Progenitor cell of endocrine pancreas (in vitro differentiated cells): ENCODE measurements at regions not wholly inside any gene's neighbourhood (a gene's known extent, or its start where the extent isn't known, plus 50 kb on each side); places are given as distances from the start of the nearest gene placed in this dataset.

Experiments used
- DNase-seq: peaks from one replicate; pipeline ENCODE4 v3.0.0; 2021; ENCODE audit warnings: low spot score; ENCODE audit not compliant: unreplicated experiment
- H3K27ac Mint-ChIP-seq: 2 replicates; pipeline ENCODE4 v1.8.0; 2021; ENCODE audit warnings: mild to moderate bottlenecking, moderate library complexity, mixed read lengths
- H3K27me3 Mint-ChIP-seq: 2 replicates; pipeline ENCODE4 v1.8.0; 2021; ENCODE audit warnings: mixed read lengths
- H3K36me3 Mint-ChIP-seq: 2 replicates; pipeline ENCODE4 v1.8.0; 2022; ENCODE audit warnings: mixed read lengths; ENCODE audit not compliant: insufficient read depth
- H3K4me1 Mint-ChIP-seq: 2 replicates; pipeline ENCODE4 v1.8.0; 2021; ENCODE audit warnings: low read depth, mixed read lengths
- H3K4me3 Mint-ChIP-seq: 2 replicates; pipeline ENCODE4 v1.8.0; 2021; ENCODE audit warnings: low read depth, mild to moderate bottlenecking, moderate library complexity, mixed read lengths
- H3K9me3 Mint-ChIP-seq: 2 replicates; pipeline ENCODE4 v1.8.0; 2021; ENCODE audit warnings: low read depth, mixed read lengths
- TF ChIP-seq, protein P1 (sequence below): fragments of 200-600 bp; sonication (generic); IDR thresholded peaks from one replicate; pipeline ENCODE4 v1.5.0; 2021; ENCODE audit warnings: antibody characterized with exemption, mild to moderate bottlenecking; ENCODE audit not compliant: unreplicated experiment

DNA sequence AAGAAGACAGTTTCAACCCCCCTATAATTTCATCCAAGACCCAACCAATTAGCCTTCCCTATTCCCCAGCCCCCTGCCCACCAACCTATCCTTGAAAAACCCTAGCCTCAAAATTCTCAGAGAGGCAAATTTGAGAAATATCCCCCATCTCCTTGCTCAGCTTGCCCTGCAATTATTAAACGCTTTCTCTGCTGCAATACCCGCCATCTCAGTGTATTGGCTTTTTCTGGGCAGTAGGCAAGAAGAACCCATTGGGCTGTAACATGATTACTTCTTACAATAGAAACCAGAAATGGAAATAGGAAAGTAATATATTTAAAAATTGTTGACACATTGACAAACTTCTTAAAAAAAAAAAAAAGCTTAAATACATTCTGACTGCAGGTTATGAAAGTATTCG is 140.6 kb upstream of the CCDC150 start:
- H3K9me3 Mint-ChIP-seq = peaks cover 18% of the 10 kb centered on the region
- TF ChIP-seq, protein P1, sequence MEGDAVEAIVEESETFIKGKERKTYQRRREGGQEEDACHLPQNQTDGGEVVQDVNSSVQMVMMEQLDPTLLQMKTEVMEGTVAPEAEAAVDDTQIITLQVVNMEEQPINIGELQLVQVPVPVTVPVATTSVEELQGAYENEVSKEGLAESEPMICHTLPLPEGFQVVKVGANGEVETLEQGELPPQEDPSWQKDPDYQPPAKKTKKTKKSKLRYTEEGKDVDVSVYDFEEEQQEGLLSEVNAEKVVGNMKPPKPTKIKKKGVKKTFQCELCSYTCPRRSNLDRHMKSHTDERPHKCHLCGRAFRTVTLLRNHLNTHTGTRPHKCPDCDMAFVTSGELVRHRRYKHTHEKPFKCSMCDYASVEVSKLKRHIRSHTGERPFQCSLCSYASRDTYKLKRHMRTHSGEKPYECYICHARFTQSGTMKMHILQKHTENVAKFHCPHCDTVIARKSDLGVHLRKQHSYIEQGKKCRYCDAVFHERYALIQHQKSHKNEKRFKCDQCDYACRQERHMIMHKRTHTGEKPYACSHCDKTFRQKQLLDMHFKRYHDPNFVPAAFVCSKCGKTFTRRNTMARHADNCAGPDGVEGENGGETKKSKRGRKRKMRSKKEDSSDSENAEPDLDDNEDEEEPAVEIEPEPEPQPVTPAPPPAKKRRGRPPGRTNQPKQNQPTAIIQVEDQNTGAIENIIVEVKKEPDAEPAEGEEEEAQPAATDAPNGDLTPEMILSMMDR = no peak
- H3K4me3 Mint-ChIP-seq = no peak overlapping the region
- DNase-seq = no peak
- no peaks in the 10 kb centered on the region for H3K27me3 Mint-ChIP-seq
- H3K4me1 Mint-ChIP-seq = no peaks in the 10 kb centered on the region
- H3K27ac Mint-ChIP-seq = no peak overlapping the region
- peaks cover 5% of the 10 kb centered on the region for H3K36me3 Mint-ChIP-seq

DNA sequence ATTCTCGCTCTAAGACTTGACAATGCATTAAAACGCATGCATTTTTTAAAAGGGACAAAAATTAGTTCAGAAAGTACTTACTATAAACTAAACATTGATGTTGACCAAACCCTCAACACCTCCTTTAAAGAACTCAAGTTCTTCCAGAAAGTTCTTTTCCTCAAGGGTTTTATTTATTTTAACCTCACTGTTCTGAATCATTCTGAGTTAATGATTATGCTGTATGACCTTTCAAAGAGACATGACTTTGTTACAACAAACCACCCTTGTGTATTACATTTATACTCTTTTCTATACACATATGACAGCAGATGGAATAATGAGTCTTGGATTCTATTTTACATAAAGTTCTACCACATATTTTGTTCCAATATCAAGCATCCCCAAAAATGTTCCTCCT is 139.8 kb upstream of the CCDC150 start:
- Mint-ChIP-seq H3K27me3 (no peaks in the 10 kb centered on the region), H3K36me3 (peaks cover 3% of the 10 kb centered on the region), H3K9me3 (peaks cover 13% of the 10 kb centered on the region), H3K27ac (no peak overlapping the region), H3K4me3 (no peak overlapping the region), H3K4me1 (no peaks in the 10 kb centered on the region)
- TF ChIP-seq, protein P1 = no peak
- DNase-seq = no peak

DNA sequence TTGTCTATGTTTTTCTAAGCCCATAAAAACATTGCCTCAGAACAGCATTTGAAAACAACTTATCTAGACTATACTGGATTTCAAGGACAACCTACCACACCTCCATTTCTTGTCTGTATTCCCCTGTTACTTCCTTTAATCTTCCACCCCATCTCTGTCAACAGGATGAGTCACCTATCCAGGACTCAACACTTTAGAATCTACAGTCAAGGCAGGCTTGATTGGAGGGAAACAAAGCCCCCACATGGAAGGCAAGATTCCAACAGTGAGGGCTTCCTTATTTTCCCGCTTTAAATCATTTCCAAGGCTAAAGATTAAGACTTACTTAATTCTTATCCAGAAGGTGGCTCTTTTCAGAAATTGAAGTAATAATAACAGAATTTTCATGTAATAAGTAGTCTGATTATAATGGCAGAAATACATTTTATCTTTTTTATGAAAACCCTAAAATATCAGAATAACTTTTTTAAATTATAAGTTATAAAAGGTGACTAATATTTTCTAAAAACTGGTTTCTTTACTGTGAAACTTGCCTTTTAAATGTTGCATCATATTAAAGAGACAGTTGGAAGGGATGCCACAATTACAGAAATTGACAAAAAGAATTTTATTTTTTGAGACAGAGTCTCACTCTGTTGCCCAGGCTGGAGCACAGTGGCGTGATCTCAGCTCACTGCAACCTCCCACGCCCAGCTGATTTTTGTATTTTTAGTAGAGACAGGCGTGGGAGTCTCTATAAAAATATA is 138.7 kb upstream of the CCDC150 start:
- Mint-ChIP-seq H3K9me3 (peaks cover 13% of the 10 kb centered on the region), H3K36me3 (peaks cover 3% of the 10 kb centered on the region), H3K4me3 (no peak overlapping the region), H3K27me3 (no peaks in the 10 kb centered on the region), H3K27ac (no peak overlapping the region), H3K4me1 (no peaks in the 10 kb centered on the region)
- DNase-seq = no peak
- TF ChIP-seq, protein P1 = no peak

DNA sequence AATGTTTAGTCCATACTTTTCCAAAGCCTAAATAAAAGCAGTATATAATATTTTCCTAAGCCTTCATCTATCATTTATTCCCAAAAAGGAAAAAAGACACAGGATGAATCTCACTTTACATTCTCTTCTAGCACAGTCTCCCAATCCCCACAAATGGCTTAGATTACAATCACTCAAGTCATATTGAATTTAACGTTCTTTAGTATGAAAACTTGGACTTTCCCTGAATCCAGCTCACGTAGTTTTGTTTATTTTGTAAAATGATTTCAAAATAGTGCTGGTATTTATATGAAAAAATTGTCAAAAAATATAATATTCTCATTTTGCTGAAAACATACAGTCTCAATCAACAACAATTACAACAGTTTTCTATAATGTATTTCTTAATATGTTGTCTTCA is 137.7 kb upstream of the CCDC150 start:
- no peak for DNase-seq
- Mint-ChIP-seq H3K4me1 (no peaks in the 10 kb centered on the region), H3K9me3 (peaks cover 13% of the 10 kb centered on the region), H3K4me3 (no peak overlapping the region), H3K27me3 (no peaks in the 10 kb centered on the region), H3K36me3 (peaks cover 3% of the 10 kb centered on the region), H3K27ac (no peak overlapping the region)
- TF ChIP-seq, protein P1 = no peak

DNA sequence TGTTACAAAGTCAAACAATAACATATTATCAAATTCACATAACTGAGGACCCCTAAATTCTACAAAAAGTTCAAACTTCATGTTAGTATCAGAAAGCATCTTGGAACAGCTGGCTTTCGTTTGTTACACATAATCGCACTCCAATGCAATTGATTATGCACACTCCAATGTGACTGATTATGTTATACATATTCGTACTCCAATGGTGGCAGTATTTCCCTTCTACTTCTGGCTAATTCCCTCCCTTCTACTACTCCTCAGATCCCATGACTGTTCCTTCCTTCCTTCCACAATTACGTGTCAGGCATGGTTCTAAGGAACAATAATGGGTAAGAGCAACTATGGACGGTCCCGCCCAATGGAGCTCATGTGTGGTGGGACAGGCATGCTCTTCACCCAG is 137.1 kb upstream of the CCDC150 start:
- Mint-ChIP-seq H3K9me3 (peaks cover 13% of the 10 kb centered on the region), H3K36me3 (peaks cover 3% of the 10 kb centered on the region), H3K27ac (no peak overlapping the region), H3K4me1 (no peaks in the 10 kb centered on the region), H3K27me3 (no peaks in the 10 kb centered on the region), H3K4me3 (no peak overlapping the region)
- TF ChIP-seq, protein P1 = no peak
- no peak for DNase-seq
